Osteocyte (in vitro differentiated cells): ENCODE measurements at regions not wholly inside any gene's neighbourhood (a gene's known extent, or its start where the extent isn't known, plus 50 kb on each side); places are given as distances from the start of the nearest gene placed in this dataset.
"Not testable (repeated sequence)": the region's sequence is repeated elsewhere in the genome, so short reads cannot be mapped to it uniquely, and the experiment has no call there.

ENCODE experiments used
- DNase-seq: peaks from one replicate; pipeline ENCODE4 v3.0.0; 2021; ENCODE audit warnings: mixed read lengths; ENCODE audit not compliant: unreplicated experiment; ENCODE audit errors: extremely low spot score
- H3K27ac Mint-ChIP-seq: one replicate; pipeline ENCODE4 v1.8.0; 2021; ENCODE audit warnings: mild to moderate bottlenecking, mixed read lengths; ENCODE audit not compliant: unreplicated experiment
- H3K27me3 Mint-ChIP-seq: one replicate; pipeline ENCODE4 v1.8.0; 2021; ENCODE audit warnings: mixed read lengths; ENCODE audit not compliant: unreplicated experiment
- H3K36me3 Mint-ChIP-seq: one replicate; pipeline ENCODE4 v1.8.0; 2021; ENCODE audit warnings: mixed read lengths; ENCODE audit not compliant: unreplicated experiment
- H3K4me1 Mint-ChIP-seq: one replicate; pipeline ENCODE4 v1.8.0; 2021; ENCODE audit warnings: mixed read lengths; ENCODE audit not compliant: unreplicated experiment
- H3K4me3 Mint-ChIP-seq: one replicate; pipeline ENCODE4 v1.8.0; 2021; ENCODE audit warnings: mild to moderate bottlenecking, moderate library complexity, mixed read lengths; ENCODE audit not compliant: unreplicated experiment
- H3K9me3 Mint-ChIP-seq: one replicate; pipeline ENCODE4 v1.8.0; 2021; ENCODE audit warnings: mixed read lengths; ENCODE audit not compliant: unreplicated experiment
- CTCF ChIP-seq: fragments of 200-600 bp; sonication (generic); IDR thresholded peaks from 2 replicates; pipeline ENCODE4 v1.5.0; 2021; ENCODE audit warnings: antibody characterized with exemption, mild to moderate bottlenecking, moderate library complexity

GRCh38 chr5:68862560-68862959 lies 231.3 kb upstream of the SLC30A5 start:
- H3K27me3 Mint-ChIP-seq, result peaks cover 33% of the 10 kb centered on the region
- no peaks in the 10 kb centered on the region for H3K4me1 Mint-ChIP-seq
- no peak for TF ChIP-seq CTCF
- peaks cover 17% of the 10 kb centered on the region for H3K9me3 Mint-ChIP-seq
- no peak overlapping the region for H3K4me3 Mint-ChIP-seq
- no peak for DNase-seq
- H3K27ac Mint-ChIP-seq, result no peak overlapping the region
- no peaks in the 10 kb centered on the region for H3K36me3 Mint-ChIP-seq

GRCh38 chr5:68865192-68865591 lies 228.6 kb upstream of the SLC30A5 start:
- not testable (repeated sequence) for DNase-seq, H3K4me3 Mint-ChIP-seq, H3K27ac Mint-ChIP-seq, H3K36me3 Mint-ChIP-seq, H3K4me1 Mint-ChIP-seq
- Mint-ChIP-seq H3K27me3 (peaks cover 53% of the 10 kb centered on the region), H3K9me3 (peaks cover 12% of the 10 kb centered on the region)

GRCh38 chr5:68872088-68872839 lies 221.6 kb upstream of the SLC30A5 start:
- Mint-ChIP-seq H3K9me3 (no peaks in the 10 kb centered on the region), H3K27ac (no peak overlapping the region), H3K36me3 (no peaks in the 10 kb centered on the region), H3K27me3 (peaks cover 31% of the 10 kb centered on the region), H3K4me1 (no peaks in the 10 kb centered on the region), H3K4me3 (no peak overlapping the region)
- DNase-seq, result no peak
- no peak for TF ChIP-seq CTCF

- Mint-ChIP-seq H3K4me1 (peaks cover 3% of the 10 kb centered on the region), H3K4me3 (no peak overlapping the region), H3K27me3 (peaks cover 21% of the 10 kb centered on the region), H3K9me3 (no peaks in the 10 kb centered on the region), H3K36me3 (no peaks in the 10 kb centered on the region), H3K27ac (no peak overlapping the region)
- no peak for DNase-seq
- no peak for TF ChIP-seq CTCF
These were observed 220.6 kb upstream of the SLC30A5 start for GRCh38 chr5:68873198-68873597.

GRCh38 chr5:68875351-68875750 lies 218.5 kb upstream of the SLC30A5 start:
- H3K27ac Mint-ChIP-seq, result no peak overlapping the region
- no peak for DNase-seq
- TF ChIP-seq CTCF, result no peak
- H3K36me3 Mint-ChIP-seq, result no peaks in the 10 kb centered on the region
- H3K9me3 Mint-ChIP-seq, result no peaks in the 10 kb centered on the region
- H3K27me3 Mint-ChIP-seq, result peaks cover 7% of the 10 kb centered on the region
- peaks cover 3% of the 10 kb centered on the region for H3K4me1 Mint-ChIP-seq
- H3K4me3 Mint-ChIP-seq, result no peak overlapping the region
